HepG2 (cell line): ENCODE measurements at regions not wholly inside any gene's neighbourhood (a gene's known extent, or its start where the extent isn't known, plus 50 kb on each side); places are given as distances from the start of the nearest gene placed in this dataset.
"Not testable (repeated sequence)": the region's sequence is repeated elsewhere in the genome, so short reads cannot be mapped to it uniquely, and the experiment has no call there.

Experiments used
- ATAC-seq: fragments of 200-7000 bp; cut with Tn5 transposase; 3 replicates; pipeline ENCODE4 v1.9.1; 2020; ENCODE audit warnings: mild to moderate bottlenecking, moderate library complexity
- BruUV-seq: library from RNA; stranded (reverse); fragments of 400-500 nt; replicated peaks from 2 replicates; lab custom pipeline; 2021; lab: Mats Ljungman, UMichigan
- CTCF ChIA-PET: fragments of 300-600 bp; formaldehyde crosslinking; extraction: SDS; loops from one replicate; lab custom pipeline; 2021; ENCODE audit warnings: low total read pairs, inconsistent platforms, low intra/inter-chr PET ratio; lab: Yijun Ruan, JAX
- POLR2A ChIA-PET: fragments of 350-600 bp; sonication (Branson Sonifier 250); formaldehyde crosslinking; loops from one replicate; lab custom pipeline; 2020; ENCODE audit warnings: antibody characterized with exemption, inconsistent platforms; lab: Yijun Ruan, JAX
- DNase-seq: peaks from one replicate; pipeline ENCODE4 v3.0.0-alpha.2; 2015; ENCODE audit warnings: low spot score
- FAIRE-seq: peaks from 3 replicates; lab custom pipeline; 2011; peaks lifted over from hg19 to GRCh38; lab: Jason Lieb, UNC
- H2AFZ ChIP-seq: one replicate; pipeline ENCODE4 v1.6.1; 2011; ENCODE audit warnings: low read length, inconsistent platforms
- H3K27ac ChIP-seq: fragments of 300-600 bp; 3 replicates; pipeline ENCODE4 v1.8.0; 2011; ENCODE audit warnings: mixed run types, mild to moderate bottlenecking, mixed read lengths, low read length, inconsistent platforms; ENCODE audit not compliant: insufficient read depth; ENCODE audit errors: extremely low read length
- H3K27me3 ChIP-seq, 2 experiments: fragments of 200-600 bp in 1 of 2; 2 replicates in 1 of 2; 3 replicates in 1 of 2; pipeline versions ENCODE4 v1.6.0 to v1.8.0; 2011; ENCODE audit warnings: low read length in 2 of 2, mild to moderate bottlenecking in 2 of 2, moderate library complexity in 2 of 2, inconsistent platforms in 1 of 2; ENCODE audit not compliant: insufficient read depth in 2 of 2, control insufficient read depth in 1 of 2
- H3K36me3 ChIP-seq, 2 experiments: fragments of 200-600 bp in 1 of 2; replicated peaks in 1 of 2; 2 replicates in 1 of 2; 3 replicates in 1 of 2; pipeline versions ENCODE4 v1.5.1 to v1.8.0; 2011; ENCODE audit warnings: low read length in 2 of 2, inconsistent platforms in 1 of 2; ENCODE audit not compliant: insufficient read depth in 2 of 2, control insufficient read depth in 1 of 2
- H3K4me1 ChIP-seq: 2 replicates; pipeline ENCODE4 v1.5.1; 2012; ENCODE audit warnings: low read length, inconsistent platforms; ENCODE audit not compliant: insufficient read depth
- H3K4me2 ChIP-seq: 2 replicates; pipeline ENCODE4 v1.6.0; 2011; ENCODE audit warnings: low read depth, low read length, inconsistent platforms
- H3K4me3 ChIP-seq, 3 experiments: fragments of 200-600 bp in 1 of 3; sonication (generic), shearing (Covaris generic) in 1 of 3; replicated peaks in 1 of 3; 2 replicates each; pipeline ENCODE4 v1.5.1; 2011 to 2016; ENCODE audit warnings: low read length in 3 of 3, inconsistent platforms in 2 of 3, low read depth in 2 of 3, mild to moderate bottlenecking in 2 of 3, control low read depth in 1 of 3, mixed read lengths in 1 of 3; ENCODE audit not compliant: insufficient read depth in 1 of 3
- H3K79me2 ChIP-seq: one replicate; pipeline ENCODE4 v1.6.1; 2011; ENCODE audit warnings: low read length, inconsistent platforms; ENCODE audit not compliant: insufficient read depth
- H3K9ac ChIP-seq: 2 replicates; pipeline ENCODE4 v1.6.0; 2011; ENCODE audit warnings: mild to moderate bottlenecking, low read depth, low read length, inconsistent platforms; ENCODE audit not compliant: insufficient read depth
- H3K9me3 ChIP-seq: 2 replicates; pipeline ENCODE4 v1.5.1; 2012; ENCODE audit warnings: mild to moderate bottlenecking, low read length
- H4K20me1 ChIP-seq: 2 replicates; pipeline ENCODE4 v1.6.0; 2011; ENCODE audit warnings: inconsistent platforms, mild to moderate bottlenecking, low read length, moderate library complexity; ENCODE audit not compliant: insufficient read depth
- ATF2 ChIP-seq: sonication (generic); formaldehyde crosslinking; IDR thresholded peaks from 2 replicates; pipeline ENCODE4 v1.4.0; 2020; ENCODE audit warnings: missing genetic modification reagents
- ELF3 ChIP-seq: IDR thresholded peaks from 2 replicates; pipeline ENCODE4 v1.6.1; 2016; ENCODE audit warnings: missing genetic modification reagents, missing compliant biosample characterization
- PAXIP1 ChIP-seq: sonication (generic); formaldehyde crosslinking; conservative IDR thresholded peaks from 2 replicates; pipeline ENCODE4 v1.4.0; 2020; ENCODE audit warnings: mild to moderate bottlenecking, missing genetic modification reagents, moderate library complexity
- SALL1 ChIP-seq: sonication (generic); formaldehyde crosslinking; IDR thresholded peaks from 2 replicates; pipeline ENCODE4 v1.8.0; 2022; ENCODE audit warnings: mild to moderate bottlenecking, missing genetic modification reagents
- ZNF30 ChIP-seq: sonication (generic); formaldehyde crosslinking; IDR thresholded peaks from 2 replicates; pipeline ENCODE4 v1.5.0; 2020; ENCODE audit warnings: mild to moderate bottlenecking, missing genetic modification reagents
- ZNF33A ChIP-seq: sonication (generic); formaldehyde crosslinking; IDR thresholded peaks from 2 replicates; pipeline ENCODE4 v1.5.1; 2020; ENCODE audit warnings: missing genetic modification reagents, mild to moderate bottlenecking, moderate library complexity, borderline replicate concordance
- whole genome bisulfite sequencing: methylation state at CpG from one replicate; pipeline ENCODE4 v1.1.6; 2017; ENCODE audit warnings: low lambda C conversion rate; 5-methylcytosine and 5-hydroxymethylcytosine counted together
- in situ Hi-C: cut with HindIII; loops from 2 replicates; pipeline ENCODE4 v1.10.0; 2017; ENCODE audit warnings: low pct_unique_long_range_greater_than_20kb; ENCODE audit not compliant: extremely low pct_ligation_motif_present
- intact Hi-C: fragments of 100-400 bp; cut with micrococcal nuclease; formaldehyde crosslinking; loops from one replicate; pipeline ENCODE4 v1.10.0; 2022; ENCODE audit not compliant: unreplicated experiment

- CTCF ChIA-PET, H2AFZ ChIP-seq, FAIRE-seq, H3K4me2 ChIP-seq, H3K4me1 ChIP-seq, ATAC-seq, POLR2A ChIA-PET, H3K9ac ChIP-seq, H3K79me2 ChIP-seq, H3K4me3 ChIP-seq, H3K36me3 ChIP-seq, H3K27me3 ChIP-seq, in situ Hi-C loops, DNase-seq, BruUV-seq, H3K9me3 ChIP-seq, H3K27ac ChIP-seq, H4K20me1 ChIP-seq, intact Hi-C loops: not testable (repeated sequence)
Observed at GRCh38 chr1:145553795-145554194, 54.0 kb upstream of the GPR89A start.

- 21% methylated on average over 2 of the region's 2 CpGs for WGBS
- no peak for ATAC-seq
Observed at GRCh38 chr1:145545055-145545454, 62.7 kb upstream of the GPR89A start.

More at GRCh38 chr1:145545055-145545454, 62.7 kb upstream of the GPR89A start:
- H2AFZ ChIP-seq: no peak overlapping the region
- no peak for DNase-seq
- no TSS peak for BruUV-seq
- ChIA-PET CTCF (no interaction called here), POLR2A (no interaction called here)
- no peak overlapping the region for H3K27ac ChIP-seq
- no peak for FAIRE-seq
- no peaks in the 10 kb centered on the region for H3K27me3 ChIP-seq
- no peaks in the 10 kb centered on the region for H3K4me1 ChIP-seq
- intact Hi-C loops (no loop called here), in situ Hi-C loops (no loop called here)
- no peaks in the 10 kb centered on the region for H3K9me3 ChIP-seq
- H4K20me1 ChIP-seq: no peaks in the 10 kb centered on the region
- no peak overlapping the region for H3K4me2 ChIP-seq
- H3K9ac ChIP-seq: no peak overlapping the region
- no peak overlapping the region for H3K4me3 ChIP-seq
- TF ChIP-seq PAXIP1 (no peak), ATF2 (no peak), SALL1 (CRISPR knock-in tag) (no peak), ZNF30 (CRISPR knock-in tag) (no peak), ZNF33A (CRISPR knock-in tag) (no peak), ELF3 (no peak)
- no peaks in the 10 kb centered on the region for H3K36me3 ChIP-seq
- no peaks in the 10 kb centered on the region for H3K79me2 ChIP-seq
